Gastroesophageal sphincter (tissue), 4 donors: ENCODE measurements at regions not wholly inside any gene's neighbourhood (a gene's known extent, or its start where the extent isn't known, plus 50 kb on each side); places are given as distances from the start of the nearest gene placed in this dataset.

Experiments
- ATAC-seq: fragments of 150-250 bp; one replicate; pipeline ENCODE4 v1.9.1; 2016; ENCODE audit warnings: mild to moderate bottlenecking, moderate library complexity
- H3K27ac ChIP-seq, 4 donors: fragments of 200-600 bp; sonication (generic) in 3 of 4; 1 replicate in 3 of 4; 2 replicates in 1 of 4; pipeline ENCODE4 v1.5.1; 2016 to 2019
- H3K27me3 ChIP-seq: fragments of 200-600 bp; sonication (generic); one replicate; pipeline ENCODE4 v1.5.1; 2019
- H3K36me3 ChIP-seq, 2 donors: fragments of 200-600 bp; sonication (generic); one replicate each; pipeline ENCODE4 v1.5.1; 2019; ENCODE audit warnings: control low read depth in 1 of 2
- H3K4me1 ChIP-seq, 3 donors: fragments of 200-600 bp; sonication (generic); 1 replicate in 2 of 3; 2 replicates in 1 of 3; pipeline ENCODE4 v1.5.1; 2016 to 2019; ENCODE audit warnings: control low read depth in 2 of 3
- H3K4me3 ChIP-seq, 2 donors: fragments of 200-600 bp; sonication (generic); one replicate each; pipeline ENCODE4 v1.5.1; 2019; ENCODE audit warnings: mild to moderate bottlenecking in 1 of 2, moderate library complexity in 1 of 2
- H3K9me3 ChIP-seq, 3 donors: fragments of 200-600 bp; sonication (generic); one replicate each; pipeline ENCODE4 v1.5.1; 2017 to 2019; ENCODE audit warnings: control low read depth in 2 of 3
- CTCF ChIP-seq, 4 experiments: fragments of 200-600 bp in 2 of 4; fragments of 450-650 bp in 2 of 4; sonication (generic) in 1 of 4; IDR thresholded peaks; one replicate each; pipeline ENCODE4 v1.5.1; 2017 to 2019; ENCODE audit warnings: antibody characterized with exemption in 4 of 4, mild to moderate bottlenecking in 2 of 4, moderate library complexity in 2 of 4
- EP300 ChIP-seq: sonication (generic); formaldehyde crosslinking; IDR thresholded peaks from one replicate; pipeline ENCODE4 v1.6.1; 2017; ENCODE audit warnings: antibody characterized with exemption, mild to moderate bottlenecking
- POLR2A ChIP-seq, 2 donors: fragments of 450-650 bp; IDR thresholded peaks; one replicate each; pipeline ENCODE4 v1.6.1; 2017; ENCODE audit warnings: antibody characterized with exemption in 2 of 2, mild to moderate bottlenecking in 2 of 2, moderate library complexity in 1 of 2
- POLR2AphosphoS5 ChIP-seq: sonication (generic); formaldehyde crosslinking; IDR thresholded peaks from one replicate; pipeline ENCODE4 v1.6.1; 2017; ENCODE audit warnings: antibody characterized with exemption
- WGBS, 2 donors: methylation state at CpG; one replicate each; pipeline ENCODE4 v1.1.5; 2018; ENCODE audit warnings: low coverage in 1 of 2; 5-methylcytosine and 5-hydroxymethylcytosine counted together

GRCh38 chr13:68417801-68418200, 1187.7 kb upstream of the PCDH9 start:
- Histone ChIP-seq H3K36me3 (no peaks in the 10 kb centered on the region), H3K9me3 (no peaks in the 10 kb centered on the region), H3K27me3 (no peaks in the 10 kb centered on the region), H3K4me1 (no peaks in the 10 kb centered on the region), H3K27ac (no peak overlapping the region), H3K4me3 (no peak overlapping the region)
- ATAC-seq = no peak
- TF ChIP-seq POLR2A (IDR thresholded peaks at IDR 0.05) = no peak
- TF ChIP-seq POLR2AphosphoS5 = no peak
- TF ChIP-seq EP300 = no peak
- no peak for TF ChIP-seq CTCF (IDR thresholded peaks at IDR 0.05)
- 27 to 52% methylated on average over 3 of the region's 3 CpGs for WGBS, 2 donors

DNA sequence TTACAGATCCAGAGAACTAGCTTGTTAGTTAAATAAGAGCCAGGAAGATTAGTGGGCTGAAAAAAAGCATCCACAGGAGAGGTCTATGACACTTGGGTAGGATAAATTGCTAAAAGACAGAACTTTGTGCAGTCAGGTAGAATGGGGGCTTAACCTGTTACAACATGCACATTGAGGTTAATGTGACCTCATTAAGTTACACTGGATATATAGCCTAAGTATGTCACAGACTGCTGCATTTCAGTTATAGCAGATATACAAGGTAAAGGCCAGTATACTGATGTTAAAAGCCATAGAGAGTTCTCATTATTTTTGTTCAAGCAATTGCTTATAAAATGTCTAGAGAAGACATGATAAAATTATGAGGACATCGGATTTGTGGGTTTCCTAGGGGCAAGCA, 1179.9 kb upstream of the PCDH9 start:
- no peak for TF ChIP-seq POLR2AphosphoS5
- no peak for TF ChIP-seq CTCF (IDR thresholded peaks at IDR 0.05)
- no peak for TF ChIP-seq EP300
- no peak for TF ChIP-seq POLR2A (IDR thresholded peaks at IDR 0.05)
- WGBS, 2 donors = 67 to 100% methylated on average over 1 of the region's 1 CpG
- no peaks in the 10 kb centered on the region for H3K27me3 ChIP-seq
- H3K4me3 ChIP-seq = no peak overlapping the region
- no peak for ATAC-seq
- H3K4me1 ChIP-seq = no peaks in the 10 kb centered on the region
- peaks cover 0 to 3% (median 0%) of the 10 kb centered on the region in 3 donors for H3K9me3 ChIP-seq
- no peak overlapping the region for H3K27ac ChIP-seq
- no peaks in the 10 kb centered on the region for H3K36me3 ChIP-seq

DNA sequence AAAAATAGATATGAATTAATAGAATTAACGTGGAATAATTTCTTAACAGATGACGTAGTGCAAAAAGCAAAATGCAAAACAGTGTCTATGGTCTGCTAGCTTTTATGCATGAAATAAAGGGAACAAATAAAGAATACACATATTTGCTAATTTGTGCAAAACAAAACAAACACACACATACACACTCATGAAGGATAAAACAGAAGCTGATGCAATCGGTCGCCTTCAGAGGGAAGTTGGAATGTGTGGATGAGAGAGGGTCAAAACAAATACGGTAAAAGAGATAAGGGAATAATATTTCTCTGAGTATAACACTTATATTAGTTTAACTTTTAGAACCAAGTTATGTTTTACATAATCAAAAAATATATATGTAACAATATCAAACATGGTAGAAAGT, 1160.9 kb upstream of the PCDH9 start:
- Histone ChIP-seq H3K9me3 (no peaks in the 10 kb centered on the region), H3K27ac (no peak overlapping the region), H3K27me3 (no peaks in the 10 kb centered on the region), H3K4me3 (no peak overlapping the region), H3K4me1 (no peaks in the 10 kb centered on the region), H3K36me3 (no peaks in the 10 kb centered on the region)
- 87 to 100% methylated on average over 5 of the region's 5 CpGs for WGBS, 2 donors
- ATAC-seq = no peak
- TF ChIP-seq POLR2AphosphoS5 (no peak), POLR2A (IDR thresholded peaks at IDR 0.05) (no peak), EP300 (no peak), CTCF (IDR thresholded peaks at IDR 0.05) (no peak)

GRCh38 chr13:68386808-68387207, 1156.7 kb upstream of the PCDH9 start:
- Histone ChIP-seq H3K36me3 (no peaks in the 10 kb centered on the region), H3K4me3 (no peak overlapping the region), H3K27me3 (no peaks in the 10 kb centered on the region), H3K9me3 (no peaks in the 10 kb centered on the region), H3K4me1 (no peaks in the 10 kb centered on the region), H3K27ac (no peak overlapping the region)
- no peak for ATAC-seq
- WGBS, 2 donors = 69 to 90% methylated on average over 3 of the region's 3 CpGs
- no peak for TF ChIP-seq POLR2AphosphoS5
- TF ChIP-seq CTCF (IDR thresholded peaks at IDR 0.05) = no peak
- TF ChIP-seq EP300 = no peak
- TF ChIP-seq POLR2A (IDR thresholded peaks at IDR 0.05) = no peak

GRCh38 chr13:68380041-68380973, 1150.2 kb upstream of the PCDH9 start:
- H3K36me3 ChIP-seq = no peaks in the 10 kb centered on the region
- no peak overlapping the region for H3K27ac ChIP-seq
- TF ChIP-seq CTCF (IDR thresholded peaks at IDR 0.05) = no peak
- TF ChIP-seq POLR2A (IDR thresholded peaks at IDR 0.05) = no peak
- no peak for TF ChIP-seq POLR2AphosphoS5
- no peak for TF ChIP-seq EP300
- no peak for ATAC-seq
- H3K4me1 ChIP-seq = no peaks in the 10 kb centered on the region
- H3K4me3 ChIP-seq = no peak overlapping the region
- H3K9me3 ChIP-seq = no peaks in the 10 kb centered on the region
- WGBS, 2 donors = 87 to 92% methylated on average over 5 to 6 of the region's 6 CpGs
- no peaks in the 10 kb centered on the region for H3K27me3 ChIP-seq
